A673 (cell line): ENCODE measurements at regions not wholly inside any gene's neighbourhood (a gene's known extent, or its start where the extent isn't known, plus 50 kb on each side); places are given as distances from the start of the nearest gene placed in this dataset.

ENCODE experiments used
- BruUV-seq: library from RNA; stranded (reverse); fragments of 400-500 nt; replicated peaks from 2 replicates; lab custom pipeline; 2021; lab: Mats Ljungman, UMichigan
- CTCF ChIA-PET: fragments of 300-600 bp; sonication (Branson Sonifier 250); formaldehyde crosslinking; loops from one replicate; lab custom pipeline; 2022; ENCODE audit warnings: antibody characterized with exemption; lab: Charles Lee
- POLR2A ChIA-PET: fragments of 300-600 bp; sonication (Branson Sonifier 250); formaldehyde crosslinking; loops from one replicate; lab custom pipeline; 2022; ENCODE audit warnings: antibody characterized with exemption; ENCODE audit not compliant: low non-redundant PET; lab: Charles Lee
- DNase-seq: peaks from one replicate; pipeline ENCODE4 v3.0.0-alpha.2; 2015; ENCODE audit warnings: low spot score
- H3K27ac ChIP-seq: fragments of 200-600 bp; sonication (generic); 2 replicates; pipeline ENCODE4 v1.5.1; 2016; ENCODE audit warnings: mixed run types, low read depth, mild to moderate bottlenecking, mixed read lengths, antibody characterized with exemption, low read length; ENCODE audit not compliant: poor library complexity, severe bottlenecking
- H3K27me3 ChIP-seq: fragments of 200-600 bp; sonication (generic); replicated peaks from 2 replicates; pipeline ENCODE4 v1.6.1; 2017; ENCODE audit warnings: mixed run types, low read depth, mild to moderate bottlenecking, mixed read lengths, antibody characterized with exemption, low read length; ENCODE audit not compliant: insufficient read depth, poor library complexity
- H3K36me3 ChIP-seq: fragments of 200-600 bp; sonication (generic); 2 replicates; pipeline ENCODE4 v1.6.1; 2016; ENCODE audit warnings: mixed run types, mild to moderate bottlenecking, mixed read lengths, antibody characterized with exemption, low read length; ENCODE audit not compliant: insufficient read depth, poor library complexity, severe bottlenecking
- H3K4me1 ChIP-seq: fragments of 200-600 bp; sonication (generic); 2 replicates; pipeline ENCODE4 v1.6.1; 2017; ENCODE audit warnings: mixed run types, mild to moderate bottlenecking, mixed read lengths, antibody characterized with exemption, low read length; ENCODE audit not compliant: insufficient read depth, poor library complexity, severe bottlenecking
- H3K4me3 ChIP-seq: fragments of 200-600 bp; sonication (generic); 2 replicates; pipeline ENCODE4 v1.5.1; 2016; ENCODE audit warnings: low read depth, mixed run types, mild to moderate bottlenecking, mixed read lengths, low read length; ENCODE audit not compliant: poor library complexity, severe bottlenecking
- H3K9me3 ChIP-seq: fragments of 200-600 bp; sonication (generic); 2 replicates; pipeline ENCODE4 v1.6.1; 2016; ENCODE audit warnings: mixed run types, low read depth, mild to moderate bottlenecking, mixed read lengths, antibody characterized with exemption, low read length; ENCODE audit not compliant: poor library complexity, severe bottlenecking
- EZH2 ChIP-seq: fragments of 200-600 bp; sonication (generic); IDR thresholded peaks from 2 replicates; pipeline ENCODE4 v1.6.1; 2017; ENCODE audit warnings: borderline replicate concordance, low read depth, mild to moderate bottlenecking, mixed read lengths, antibody characterized with exemption, low read length; ENCODE audit not compliant: poor library complexity, severe bottlenecking
- intact Hi-C: fragments of 100-400 bp; cut with micrococcal nuclease; formaldehyde crosslinking; loops from one replicate; pipeline ENCODE4 v1.10.0; 2022; ENCODE audit not compliant: unreplicated experiment
- TF ChIP-seq, protein P1 (sequence below): fragments of 300-800, 200-600 bp; sonication (generic); conservative IDR thresholded peaks from 2 replicates; pipeline ENCODE4 v1.5.1; 2017; ENCODE audit warnings: low read depth, mild to moderate bottlenecking, antibody characterized with exemption, low read length, moderate library complexity, mixed read lengths

DNA sequence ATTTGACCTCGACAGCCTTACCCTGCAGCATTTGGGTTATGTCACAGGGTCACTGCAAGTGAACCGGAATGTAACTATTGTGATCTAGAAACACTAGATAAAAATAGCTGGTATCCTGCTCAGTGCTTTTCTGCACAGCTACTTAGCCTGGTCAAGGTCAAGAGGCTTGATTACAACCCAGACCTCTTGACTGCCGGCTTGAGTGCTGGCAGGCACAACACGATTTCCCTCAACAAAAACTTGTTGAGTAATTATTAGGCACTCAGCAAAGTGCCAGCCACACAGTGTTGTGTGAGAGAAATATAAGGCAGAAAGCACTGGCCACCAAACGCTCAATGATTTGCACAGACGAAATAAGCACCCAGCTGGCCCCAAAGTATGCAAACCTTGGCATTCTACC, 156.7 kb downstream of the NUAK1 start:
- DNase-seq: no peak
- Histone ChIP-seq H3K36me3 (no peaks in the 10 kb centered on the region), H3K9me3 (no peaks in the 10 kb centered on the region), H3K27me3 (no peaks in the 10 kb centered on the region), H3K27ac (no peak overlapping the region), H3K4me1 (no peaks in the 10 kb centered on the region), H3K4me3 (no peak overlapping the region)
- CTCF ChIA-PET: no interaction called here
- intact Hi-C loops: no loop called here
- TF ChIP-seq EZH2: no peak
- TF ChIP-seq, protein P1, sequence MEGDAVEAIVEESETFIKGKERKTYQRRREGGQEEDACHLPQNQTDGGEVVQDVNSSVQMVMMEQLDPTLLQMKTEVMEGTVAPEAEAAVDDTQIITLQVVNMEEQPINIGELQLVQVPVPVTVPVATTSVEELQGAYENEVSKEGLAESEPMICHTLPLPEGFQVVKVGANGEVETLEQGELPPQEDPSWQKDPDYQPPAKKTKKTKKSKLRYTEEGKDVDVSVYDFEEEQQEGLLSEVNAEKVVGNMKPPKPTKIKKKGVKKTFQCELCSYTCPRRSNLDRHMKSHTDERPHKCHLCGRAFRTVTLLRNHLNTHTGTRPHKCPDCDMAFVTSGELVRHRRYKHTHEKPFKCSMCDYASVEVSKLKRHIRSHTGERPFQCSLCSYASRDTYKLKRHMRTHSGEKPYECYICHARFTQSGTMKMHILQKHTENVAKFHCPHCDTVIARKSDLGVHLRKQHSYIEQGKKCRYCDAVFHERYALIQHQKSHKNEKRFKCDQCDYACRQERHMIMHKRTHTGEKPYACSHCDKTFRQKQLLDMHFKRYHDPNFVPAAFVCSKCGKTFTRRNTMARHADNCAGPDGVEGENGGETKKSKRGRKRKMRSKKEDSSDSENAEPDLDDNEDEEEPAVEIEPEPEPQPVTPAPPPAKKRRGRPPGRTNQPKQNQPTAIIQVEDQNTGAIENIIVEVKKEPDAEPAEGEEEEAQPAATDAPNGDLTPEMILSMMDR: no peak
- POLR2A ChIA-PET: no interaction called here
- no TSS peak for BruUV-seq

DNA sequence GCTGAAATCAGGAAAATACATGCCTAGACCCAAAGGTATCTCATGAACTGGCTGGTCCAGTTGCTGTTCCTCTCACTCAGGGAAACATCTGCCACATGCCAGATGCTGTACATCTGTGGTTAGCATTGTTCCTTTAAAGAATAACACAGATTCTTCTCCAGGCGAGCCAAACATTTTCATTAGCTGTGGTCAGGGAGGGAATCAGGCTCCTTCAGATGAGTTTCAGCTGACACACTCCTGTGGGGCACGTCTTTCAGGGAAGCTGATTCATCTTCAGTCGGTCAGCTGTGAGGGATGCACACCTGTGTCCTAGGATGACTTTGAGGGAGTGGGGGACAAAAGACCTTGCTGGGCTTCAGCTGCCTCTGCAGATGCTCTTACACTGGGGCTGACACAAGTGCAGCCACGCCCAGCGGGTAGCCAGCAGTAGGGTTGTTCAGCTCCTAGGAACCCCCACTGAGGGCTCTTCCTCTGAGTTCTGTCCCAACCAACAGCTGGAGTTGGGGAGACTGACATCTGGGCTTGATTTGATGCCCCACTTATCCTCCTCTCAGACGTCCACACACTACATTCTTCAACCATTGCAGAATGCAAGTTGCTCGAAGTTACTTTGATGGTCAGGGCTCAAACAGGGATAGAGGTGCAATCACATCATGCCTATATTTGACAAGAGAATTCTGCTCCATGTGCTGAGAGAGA, 155.0 kb downstream of the NUAK1 start:
- Histone ChIP-seq H3K27ac (no peak overlapping the region), H3K4me1 (no peaks in the 10 kb centered on the region), H3K9me3 (no peaks in the 10 kb centered on the region), H3K4me3 (no peak overlapping the region), H3K36me3 (no peaks in the 10 kb centered on the region), H3K27me3 (no peaks in the 10 kb centered on the region)
- ChIA-PET CTCF (no interaction called here), POLR2A (no interaction called here)
- DNase-seq: no peak
- intact Hi-C loops: no loop called here
- no TSS peak for BruUV-seq
- no peak for TF ChIP-seq EZH2
- TF ChIP-seq, protein P1: no peak

DNA sequence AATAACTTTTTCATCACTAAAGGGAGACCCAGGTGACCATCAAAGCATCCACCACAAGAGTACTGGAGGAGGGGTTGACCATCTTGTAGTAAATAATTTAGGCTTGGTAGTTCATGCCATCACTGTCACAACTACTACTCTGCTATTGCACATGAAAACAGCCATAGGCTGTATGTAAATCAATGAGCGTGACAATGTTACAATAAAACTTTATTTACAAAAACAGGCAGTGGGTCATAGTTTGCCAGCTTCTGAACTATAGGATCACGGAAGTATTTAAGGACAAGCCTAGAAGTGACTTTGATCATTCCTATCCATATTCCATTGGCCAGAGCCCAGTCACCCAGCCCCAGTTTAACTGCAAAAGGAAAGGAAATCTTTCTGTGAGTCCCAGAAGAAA, 153.4 kb downstream of the NUAK1 start:
- H3K4me3 ChIP-seq: no peak overlapping the region
- ChIA-PET CTCF (no interaction called here), POLR2A (no interaction called here)
- TF ChIP-seq, protein P1: no peak
- TF ChIP-seq EZH2: no peak
- H3K4me1 ChIP-seq: no peaks in the 10 kb centered on the region
- H3K27me3 ChIP-seq: no peaks in the 10 kb centered on the region
- DNase-seq: no peak
- H3K36me3 ChIP-seq: no peaks in the 10 kb centered on the region
- no peak overlapping the region for H3K27ac ChIP-seq
- no peaks in the 10 kb centered on the region for H3K9me3 ChIP-seq
- intact Hi-C loops: no loop called here
- BruUV-seq: no TSS peak
